GM19395 (cell line): ENCODE measurements at regions not wholly inside any gene's neighbourhood (a gene's known extent, or its start where the extent isn't known, plus 50 kb on each side); places are given as distances from the start of the nearest gene placed in this dataset.

ENCODE experiments used
- ATAC-seq: cut with Tn5 transposase; IDR thresholded peaks from one replicate; pipeline ENCODE4 v1.9.1; 2021; ENCODE audit warnings: mild to moderate bottlenecking, moderate library complexity; ENCODE audit not compliant: unreplicated experiment

DNA sequence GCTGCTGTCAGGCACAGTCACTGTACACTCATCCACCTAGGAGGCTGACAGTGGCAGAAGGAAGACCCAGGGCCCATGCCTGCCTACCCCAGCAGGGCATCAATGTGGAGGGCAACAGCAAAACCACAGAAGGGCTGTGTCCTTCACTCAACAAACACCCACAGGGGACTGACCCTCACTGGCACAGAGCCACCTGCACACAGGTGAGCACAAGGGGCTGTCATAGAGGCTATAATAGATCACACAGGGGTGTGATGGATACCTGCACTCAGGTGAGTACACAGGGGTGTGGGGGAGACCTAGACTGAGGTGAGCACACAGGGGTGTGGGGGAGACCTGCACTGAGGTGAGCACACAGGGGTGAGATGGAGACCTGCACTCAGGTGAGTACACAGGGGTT, 132.8 kb upstream of the TCERG1L start:
- no peak for ATAC-seq

GRCh38 chr10:131444862-131445461, 133.4 kb upstream of the TCERG1L start:
- ATAC-seq, result no peak

- ATAC-seq, result no peak
Measured at GRCh38 chr10:131445623-131446022, 134.1 kb upstream of the TCERG1L start.

- ATAC-seq, result no peak
Measured at GRCh38 chr10:131446171-131446570, 134.7 kb upstream of the TCERG1L start.

DNA sequence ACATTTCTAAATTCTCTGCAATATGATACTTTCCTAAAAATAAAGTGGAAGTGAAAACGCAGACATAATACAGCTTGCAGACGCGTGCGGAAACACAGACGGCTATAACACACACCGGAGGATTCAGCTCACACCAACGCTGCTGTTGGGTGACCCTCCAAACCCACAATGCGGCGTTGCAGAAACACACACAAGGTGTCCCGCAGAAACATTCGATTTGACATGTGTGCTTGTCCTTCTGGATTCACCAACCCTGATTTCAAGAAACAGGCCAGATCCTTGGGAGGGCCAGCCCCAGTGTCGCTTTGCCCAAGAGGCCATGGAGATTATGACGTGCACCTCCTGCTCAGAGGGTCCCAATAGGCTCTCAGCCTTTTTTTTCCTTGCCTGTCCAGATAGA, 136.7 kb upstream of the TCERG1L start:
- ATAC-seq, result no peak

GRCh38 chr10:131448883-131449282, 137.4 kb upstream of the TCERG1L start:
- no peak for ATAC-seq

DNA sequence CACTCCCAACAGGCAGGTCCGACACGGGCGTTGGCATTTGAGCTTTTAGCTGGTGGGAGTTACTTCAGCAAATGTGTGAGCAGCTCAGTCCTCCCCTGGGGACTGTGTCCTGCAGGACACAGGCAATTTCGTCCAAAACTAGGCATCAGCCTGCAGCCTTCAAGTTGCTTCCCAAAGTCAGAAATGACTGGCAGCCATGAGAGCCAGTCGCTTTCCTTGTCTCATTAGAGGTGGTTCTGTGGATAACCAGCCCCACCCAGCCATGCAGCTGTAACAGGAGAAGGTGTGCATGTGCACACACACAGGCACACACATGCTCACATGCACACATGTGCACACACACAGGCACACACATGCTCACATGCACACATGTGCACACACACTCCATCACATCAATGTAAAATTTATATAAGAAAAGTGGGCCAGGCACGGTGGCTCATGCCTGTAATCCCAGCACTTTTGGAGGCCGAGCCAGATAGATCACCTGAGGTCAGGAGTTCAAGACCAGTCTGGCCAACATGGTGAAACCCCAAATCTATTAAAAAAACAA, 138.8 kb upstream of the TCERG1L start:
- no peak for ATAC-seq

DNA sequence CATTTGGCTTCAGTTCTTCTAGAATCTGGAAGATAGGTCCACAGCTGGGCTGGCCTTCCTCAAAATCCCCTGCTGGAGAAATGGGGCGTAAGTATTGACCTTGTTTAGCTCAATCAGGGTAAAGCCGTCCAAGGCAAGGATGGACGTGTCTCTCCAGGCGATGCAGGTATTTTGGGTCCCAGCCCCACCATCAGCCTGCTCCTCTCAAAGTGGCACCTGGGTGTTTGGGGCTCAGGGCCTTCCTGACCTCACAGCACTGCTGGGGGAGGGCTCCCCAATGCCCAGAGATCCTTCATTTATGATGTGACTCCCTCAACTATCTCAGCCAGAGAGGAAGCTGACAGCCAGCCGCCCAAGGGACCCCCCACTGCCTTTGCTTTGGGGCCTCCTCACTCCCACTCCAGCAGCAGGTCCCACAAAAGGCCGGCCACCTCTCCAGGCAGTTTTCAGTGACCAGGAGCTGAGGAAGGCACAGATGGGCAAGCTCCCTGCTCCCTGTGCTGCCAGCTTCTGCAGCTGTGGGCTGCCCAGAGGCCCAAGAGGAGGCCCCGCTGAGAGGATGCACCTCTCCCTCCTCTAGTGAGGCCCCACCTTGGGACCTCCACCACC, 140.0 kb upstream of the TCERG1L start:
- ATAC-seq, result no peak

DNA sequence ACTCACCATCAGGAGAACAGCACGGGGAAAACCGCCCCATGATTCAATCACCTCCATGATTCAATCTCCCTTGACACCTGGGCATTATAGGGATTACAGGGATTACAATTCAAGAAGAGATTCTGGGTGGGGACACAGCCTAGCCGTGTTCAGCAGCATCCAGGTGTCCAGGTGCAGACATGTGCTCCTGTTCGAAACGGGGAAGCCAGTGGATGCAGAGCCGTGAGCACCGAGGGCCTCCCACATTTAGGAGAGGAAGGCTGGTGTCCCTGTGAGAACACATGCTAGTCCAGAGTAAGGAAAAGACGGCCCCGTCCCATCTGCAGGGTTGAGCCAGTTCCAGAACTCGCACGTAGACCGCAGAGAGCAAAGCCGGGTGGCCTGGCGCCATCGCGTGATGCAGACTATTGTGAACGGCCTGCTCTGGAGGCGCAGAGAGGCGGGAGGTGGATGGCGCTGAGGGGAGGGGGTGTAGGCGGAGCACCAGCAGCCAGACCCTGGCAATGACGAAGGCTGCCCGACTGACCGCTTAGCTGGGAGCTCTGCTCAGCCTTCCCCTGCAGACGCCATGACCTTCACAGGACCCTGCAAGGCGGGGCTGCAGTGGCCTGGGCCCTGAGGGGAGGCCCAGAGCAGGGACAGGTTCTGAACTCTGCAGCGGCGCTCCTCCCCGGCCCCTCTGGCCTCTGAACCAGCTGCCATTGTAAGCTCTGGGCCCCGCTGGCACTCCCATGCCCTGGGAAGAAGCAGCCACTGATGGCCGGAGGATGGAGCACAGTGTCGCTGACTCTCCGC, 141.6 kb upstream of the TCERG1L start:
- ATAC-seq, result no peak

DNA sequence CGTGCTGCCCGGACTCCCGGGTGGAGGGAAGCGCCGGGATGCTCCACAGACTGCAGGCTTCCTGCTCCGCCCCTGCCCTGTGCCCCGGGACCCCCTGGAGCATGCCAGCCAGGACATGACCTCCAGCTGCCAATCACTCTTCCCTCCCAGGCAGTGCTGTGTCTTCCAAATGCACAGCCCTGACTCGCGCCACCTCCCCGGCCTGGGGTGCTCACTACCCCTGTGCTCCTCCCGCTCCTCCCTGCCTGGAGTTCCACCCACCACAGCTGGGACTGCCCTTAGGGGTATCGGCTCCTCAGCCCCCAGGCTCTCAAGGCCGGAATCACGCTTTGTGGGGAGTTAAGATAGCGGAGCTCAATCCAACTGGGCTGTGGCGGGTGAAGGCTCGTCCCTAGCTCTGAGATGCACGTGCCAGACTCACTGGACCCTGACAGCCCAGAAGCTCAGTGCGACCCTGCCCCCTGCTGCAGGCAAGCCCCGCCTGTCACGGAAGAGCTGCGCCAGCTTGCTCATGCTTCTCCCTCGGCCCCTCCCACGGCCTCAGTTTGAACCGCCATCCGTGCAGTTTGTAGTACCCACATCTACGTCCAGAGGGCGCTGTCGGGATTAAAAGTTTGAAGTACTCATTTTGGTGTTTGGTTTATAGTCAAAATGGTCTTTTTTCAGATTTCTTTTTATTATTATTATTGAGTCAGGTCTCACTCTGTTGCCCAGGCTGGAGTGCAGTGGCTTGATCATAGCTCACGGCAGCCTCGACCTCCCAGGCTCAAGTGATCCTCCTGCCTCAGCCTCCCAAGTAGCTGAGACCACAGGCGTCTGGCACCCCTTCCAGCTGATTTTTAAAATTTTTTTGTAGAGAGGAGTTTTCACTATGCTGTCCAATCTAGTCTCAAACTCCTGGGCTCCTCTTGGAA, 142.5 kb upstream of the TCERG1L start:
- no peak for ATAC-seq

GRCh38 chr10:131456411-131456810, 144.9 kb upstream of the TCERG1L start:
- no peak for ATAC-seq

GRCh38 chr10:131461093-131461492, 149.6 kb upstream of the TCERG1L start:
- no peak for ATAC-seq

- no peak for ATAC-seq
Measured at GRCh38 chr10:131464789-131465188, 153.3 kb upstream of the TCERG1L start.

GRCh38 chr10:131469551-131469950, 158.0 kb upstream of the TCERG1L start:
- no peak for ATAC-seq

DNA sequence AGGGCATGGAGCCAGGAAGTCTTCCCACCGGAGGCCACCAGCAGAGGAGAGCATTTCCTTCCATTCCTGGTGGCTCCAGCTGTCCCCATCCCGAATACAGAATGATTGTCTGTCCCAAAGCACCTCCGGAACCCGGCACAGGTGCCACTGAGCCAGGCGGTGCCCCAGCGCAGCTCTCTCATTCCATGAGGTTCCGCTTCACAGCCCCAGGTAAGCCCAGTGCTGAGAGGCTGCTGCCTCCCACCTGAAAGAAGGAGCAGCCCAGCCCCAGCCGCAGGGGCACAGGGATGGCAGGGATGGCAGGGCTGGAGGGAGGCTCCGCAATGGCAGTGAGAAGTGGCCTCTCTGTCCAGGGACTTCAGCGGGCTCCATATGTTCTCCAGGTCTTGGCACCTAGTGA, 162.1 kb upstream of the TCERG1L start:
- ATAC-seq, result no peak

DNA sequence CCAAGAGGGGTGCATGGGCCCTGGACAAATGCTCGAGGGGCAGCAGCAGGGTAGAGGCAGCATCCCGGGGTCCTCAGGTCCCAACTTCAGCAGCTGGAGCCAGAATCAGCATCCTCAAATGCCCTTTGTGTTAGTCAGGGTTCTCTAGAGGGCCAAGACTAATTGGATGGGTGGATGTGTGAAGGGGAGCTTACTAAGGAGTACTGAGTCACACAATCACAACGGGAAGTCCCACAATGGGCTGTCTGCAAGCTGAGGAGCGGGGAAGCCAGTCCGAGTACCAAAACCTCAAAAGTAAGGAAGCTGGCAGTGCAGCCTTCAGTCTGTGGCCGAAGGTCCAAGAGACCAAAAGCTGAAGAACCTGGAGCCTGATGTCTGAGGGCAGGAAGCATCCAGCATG, 162.9 kb upstream of the TCERG1L start:
- no peak for ATAC-seq

- no peak for ATAC-seq
Measured at GRCh38 chr10:131475043-131475442, 163.5 kb upstream of the TCERG1L start.

GRCh38 chr10:131475803-131476202, 164.3 kb upstream of the TCERG1L start:
- no peak for ATAC-seq

DNA sequence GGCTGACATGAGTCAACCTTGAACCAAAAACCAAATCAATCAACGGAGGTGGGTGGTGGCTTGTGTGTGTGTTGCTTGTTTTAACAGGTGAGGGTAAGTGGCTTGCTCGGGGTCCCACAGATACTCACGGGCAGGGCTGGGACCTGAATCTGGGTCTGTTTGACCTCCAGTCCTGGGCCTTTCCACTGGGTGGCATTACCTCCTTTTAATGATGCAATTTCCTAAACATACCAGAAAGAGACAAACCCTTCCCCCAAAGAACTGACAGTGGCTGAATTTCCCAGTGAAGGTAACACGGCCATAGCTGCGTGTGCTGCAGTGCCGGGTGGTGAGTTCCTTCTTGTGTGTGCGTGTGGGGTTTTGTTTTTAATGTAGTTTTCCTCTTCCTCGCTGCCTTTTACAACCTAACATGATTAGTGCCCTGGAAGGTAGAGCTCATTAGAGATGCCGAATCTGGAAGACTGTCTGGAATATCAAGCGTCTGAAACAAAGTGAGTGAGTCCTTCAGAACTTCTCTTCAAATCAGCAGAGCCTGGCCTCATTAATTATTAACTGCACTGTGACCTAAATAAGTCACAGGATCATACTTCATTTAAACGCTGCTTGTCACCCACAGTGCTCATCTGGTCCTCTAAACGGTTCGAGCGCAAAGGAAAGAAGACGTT, 166.1 kb upstream of the TCERG1L start:
- no peak for ATAC-seq

GRCh38 chr10:131478377-131478989, 167.0 kb upstream of the TCERG1L start:
- ATAC-seq, result no peak
